ENCODE measurements at regions not wholly inside any gene's neighbourhood (a gene's known extent, or its start where the extent isn't known, plus 50 kb on each side); places are given as distances from the start of the nearest gene placed in this dataset.

DNA sequence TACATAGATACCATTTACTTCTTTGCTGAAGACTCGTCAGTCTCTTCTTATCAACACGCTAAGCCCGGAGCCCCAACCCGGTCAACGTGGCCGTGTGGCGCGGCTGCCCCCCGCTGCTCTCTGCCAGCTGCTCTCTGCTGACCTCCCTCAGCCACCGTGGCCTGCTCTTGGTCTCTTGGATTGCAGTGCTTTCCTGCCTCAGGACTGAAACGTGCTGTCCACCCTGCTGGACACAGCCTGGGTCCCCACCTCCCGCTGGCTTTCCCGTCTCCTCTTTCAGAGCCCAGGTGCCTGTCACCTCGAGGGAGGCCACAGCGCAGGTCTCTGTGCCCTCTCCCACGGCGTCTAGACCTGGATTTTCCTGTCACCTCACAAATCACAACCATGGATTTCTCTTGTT is 388.1 kb upstream of the B3GAT1 start:
- TF ChIP-seq POLR2A (IDR thresholded peaks at IDR 0.05) = no peak
- TF ChIP-seq, protein P1, sequence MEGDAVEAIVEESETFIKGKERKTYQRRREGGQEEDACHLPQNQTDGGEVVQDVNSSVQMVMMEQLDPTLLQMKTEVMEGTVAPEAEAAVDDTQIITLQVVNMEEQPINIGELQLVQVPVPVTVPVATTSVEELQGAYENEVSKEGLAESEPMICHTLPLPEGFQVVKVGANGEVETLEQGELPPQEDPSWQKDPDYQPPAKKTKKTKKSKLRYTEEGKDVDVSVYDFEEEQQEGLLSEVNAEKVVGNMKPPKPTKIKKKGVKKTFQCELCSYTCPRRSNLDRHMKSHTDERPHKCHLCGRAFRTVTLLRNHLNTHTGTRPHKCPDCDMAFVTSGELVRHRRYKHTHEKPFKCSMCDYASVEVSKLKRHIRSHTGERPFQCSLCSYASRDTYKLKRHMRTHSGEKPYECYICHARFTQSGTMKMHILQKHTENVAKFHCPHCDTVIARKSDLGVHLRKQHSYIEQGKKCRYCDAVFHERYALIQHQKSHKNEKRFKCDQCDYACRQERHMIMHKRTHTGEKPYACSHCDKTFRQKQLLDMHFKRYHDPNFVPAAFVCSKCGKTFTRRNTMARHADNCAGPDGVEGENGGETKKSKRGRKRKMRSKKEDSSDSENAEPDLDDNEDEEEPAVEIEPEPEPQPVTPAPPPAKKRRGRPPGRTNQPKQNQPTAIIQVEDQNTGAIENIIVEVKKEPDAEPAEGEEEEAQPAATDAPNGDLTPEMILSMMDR (IDR thresholded peaks at IDR 0.05) = no peak

Measured in uterus (tissue), 2 donors.